Skeletal muscle cell (primary cell): ENCODE measurements at regions not wholly inside any gene's neighbourhood (a gene's known extent, or its start where the extent isn't known, plus 50 kb on each side); places are given as distances from the start of the nearest gene placed in this dataset.
"Not testable (repeated sequence)": the region's sequence is repeated elsewhere in the genome, so short reads cannot be mapped to it uniquely, and the experiment has no call there.

ENCODE experiments used
- DNase-seq: peaks from one replicate; pipeline ENCODE4 v3.0.0-alpha.2; 2010; ENCODE audit warnings: low read depth
- H3K4me3 ChIP-seq: 2 replicates; pipeline ENCODE4 v1.5.1; 2011; ENCODE audit warnings: low read depth, mild to moderate bottlenecking, control low read depth, low read length, moderate library complexity

- DNase-seq: no peak
- H3K4me3 ChIP-seq: no peak overlapping the region
These were observed 66.4 kb upstream of the ADGRA1 start for GRCh38 chr10:133021116-133021962.

DNA sequence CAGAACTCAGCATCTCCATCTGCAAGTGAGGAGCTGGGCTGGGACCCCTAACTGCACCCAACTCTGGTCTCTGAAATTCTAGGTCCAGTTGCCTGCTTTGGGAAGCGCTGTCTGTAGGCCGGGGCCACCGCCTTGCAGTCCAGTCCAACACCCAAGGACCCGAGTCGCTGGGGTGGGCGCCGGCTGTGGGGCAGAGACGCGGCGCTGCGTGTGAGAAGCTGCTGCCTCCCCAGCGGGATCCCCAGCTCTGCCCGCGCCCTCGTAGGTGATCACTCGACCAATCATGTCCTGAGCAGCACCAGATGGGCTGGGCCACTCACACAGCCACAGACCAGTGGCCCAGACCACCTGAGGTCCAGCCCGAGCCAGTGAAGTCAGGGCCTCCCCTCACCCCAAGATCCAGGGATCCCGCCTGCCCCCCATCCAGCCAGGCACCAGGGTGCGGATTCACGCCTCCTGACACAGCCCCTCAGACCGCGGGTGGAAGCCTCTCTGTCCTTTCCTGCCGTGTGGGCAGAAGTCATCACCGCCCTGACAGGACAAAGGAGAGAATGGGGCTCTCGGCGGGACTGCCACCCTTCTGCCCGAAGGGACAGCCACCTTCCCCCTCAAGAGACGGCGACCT, 67.4 kb upstream of the ADGRA1 start:
- DNase-seq: no peak
- H3K4me3 ChIP-seq: no peak overlapping the region

DNA sequence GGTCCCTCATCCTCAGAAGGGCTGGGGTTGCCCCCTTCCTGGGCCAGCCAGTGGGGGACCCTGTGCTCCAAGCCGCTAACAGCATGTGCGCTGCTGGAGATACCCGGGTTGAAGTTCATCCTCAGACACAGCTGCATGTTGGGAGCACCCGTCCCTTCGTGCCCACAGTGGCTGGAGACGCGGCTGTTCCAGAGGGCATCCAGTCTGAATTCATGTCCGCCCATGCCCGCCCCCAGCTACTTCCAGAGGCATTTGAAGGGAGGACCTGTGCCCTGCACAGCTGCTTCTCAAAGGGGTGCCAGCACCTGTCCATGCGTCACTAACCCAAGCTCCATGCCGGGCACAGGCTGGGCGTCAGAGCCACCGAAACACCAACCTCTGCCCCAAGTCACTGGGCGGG, 68.1 kb upstream of the ADGRA1 start:
- DNase-seq: no peak

DNA sequence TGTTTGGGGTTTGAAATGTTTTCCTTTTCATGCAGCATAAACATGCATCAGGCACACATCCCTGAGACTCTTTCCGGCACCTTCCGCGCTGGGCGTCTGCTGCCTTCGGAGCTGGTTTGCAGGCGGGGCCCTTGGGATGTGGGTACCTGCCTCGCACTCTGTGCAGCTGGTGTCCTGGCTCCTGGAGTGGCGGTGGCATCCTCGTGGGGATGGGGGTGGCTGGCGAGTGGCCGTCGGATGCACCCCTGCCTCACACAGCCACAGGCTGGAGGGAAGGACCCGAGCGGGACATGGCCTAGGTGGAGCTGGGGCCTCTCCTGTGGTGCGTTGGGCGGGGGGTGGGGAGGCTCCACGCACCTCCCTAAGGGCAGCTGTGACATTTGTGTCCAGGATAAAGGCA, 68.5 kb upstream of the ADGRA1 start:
- DNase-seq: no peak
- H3K4me3 ChIP-seq: no peak overlapping the region

More for the DNA sequence above, 68.1 kb upstream of the ADGRA1 start:
- no peak overlapping the region for H3K4me3 ChIP-seq

- DNase-seq: no peak
- no peak overlapping the region for H3K4me3 ChIP-seq
These were observed 69.2 kb upstream of the ADGRA1 start for GRCh38 chr10:133018491-133018890.

- no peak overlapping the region for H3K4me3 ChIP-seq
- no peak for DNase-seq
These were observed 70.5 kb upstream of the ADGRA1 start for GRCh38 chr10:133017203-133017601.

DNA sequence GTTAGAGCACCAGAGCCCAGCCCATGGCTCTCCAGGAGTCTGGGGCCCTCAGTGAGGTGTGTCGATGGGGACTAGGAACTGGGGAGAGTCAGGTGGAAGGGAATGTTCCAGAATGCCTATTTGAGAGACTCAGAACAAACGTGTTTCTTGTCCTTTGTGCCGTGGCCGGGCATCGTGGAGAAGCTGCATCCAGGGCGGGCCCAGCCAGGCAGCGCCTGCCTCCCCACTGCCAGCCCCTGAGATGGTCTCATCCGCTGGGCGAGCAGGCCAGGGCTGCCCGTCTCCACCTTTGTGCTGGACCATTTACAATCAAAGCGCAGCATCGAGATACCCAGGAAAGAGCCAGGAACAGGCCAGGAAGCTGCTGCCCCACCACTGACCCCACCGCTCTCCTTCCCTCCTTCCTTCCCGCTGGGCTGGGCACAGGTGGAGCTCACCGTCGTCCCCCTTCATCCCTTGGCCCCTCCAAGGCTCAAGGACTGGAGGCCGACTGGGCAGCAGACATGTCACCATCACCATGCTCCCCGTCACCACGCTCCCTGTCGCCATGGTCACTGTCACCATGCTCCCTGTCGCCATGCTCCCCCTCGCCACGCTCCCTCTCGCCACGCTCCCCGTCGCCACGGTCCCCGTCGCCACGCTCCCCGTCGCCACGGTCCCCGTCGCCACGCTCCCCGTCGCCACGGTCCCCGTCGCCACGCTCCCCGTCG, 71.1 kb upstream of the ADGRA1 start:
- no peak overlapping the region for H3K4me3 ChIP-seq
- DNase-seq: no peak

DNA sequence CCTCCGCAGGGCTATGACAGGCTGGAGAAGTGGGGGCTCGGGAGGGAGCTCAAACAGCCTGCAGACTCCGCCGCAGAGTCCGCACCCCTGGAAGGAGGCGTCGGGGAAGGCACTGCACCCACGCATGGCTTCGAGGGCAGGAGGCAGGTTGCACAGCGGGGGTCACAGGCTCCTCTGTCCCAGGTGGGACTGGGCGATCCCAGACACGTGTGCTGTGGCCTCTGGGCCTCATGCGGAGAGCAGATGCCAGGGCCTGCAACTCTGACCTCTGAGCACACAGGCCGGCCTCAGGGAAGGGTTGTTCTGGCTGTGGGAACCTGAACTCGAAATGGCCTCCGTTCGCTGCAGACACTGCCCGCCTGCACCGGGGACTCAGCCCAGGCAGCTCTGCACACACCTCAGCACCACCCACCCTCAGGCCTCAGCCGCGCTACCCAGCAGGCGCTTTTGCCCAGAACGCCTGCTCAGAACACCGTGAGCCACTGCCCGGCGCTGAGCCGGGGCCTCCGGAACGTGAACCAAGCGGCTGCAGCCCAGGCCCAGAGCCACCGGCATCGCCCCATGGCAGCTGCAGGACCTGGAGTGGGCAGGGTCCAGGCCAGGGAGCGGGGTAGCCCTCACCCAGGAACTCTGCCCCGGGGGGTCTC, 71.8 kb upstream of the ADGRA1 start:
- H3K4me3 ChIP-seq: no peak overlapping the region

GRCh38 chr10:133015321-133015720, 72.4 kb upstream of the ADGRA1 start:
- H3K4me3 ChIP-seq: no peak overlapping the region
- DNase-seq: no peak

More for the DNA sequence above, 71.8 kb upstream of the ADGRA1 start:
- DNase-seq: no peak

DNA sequence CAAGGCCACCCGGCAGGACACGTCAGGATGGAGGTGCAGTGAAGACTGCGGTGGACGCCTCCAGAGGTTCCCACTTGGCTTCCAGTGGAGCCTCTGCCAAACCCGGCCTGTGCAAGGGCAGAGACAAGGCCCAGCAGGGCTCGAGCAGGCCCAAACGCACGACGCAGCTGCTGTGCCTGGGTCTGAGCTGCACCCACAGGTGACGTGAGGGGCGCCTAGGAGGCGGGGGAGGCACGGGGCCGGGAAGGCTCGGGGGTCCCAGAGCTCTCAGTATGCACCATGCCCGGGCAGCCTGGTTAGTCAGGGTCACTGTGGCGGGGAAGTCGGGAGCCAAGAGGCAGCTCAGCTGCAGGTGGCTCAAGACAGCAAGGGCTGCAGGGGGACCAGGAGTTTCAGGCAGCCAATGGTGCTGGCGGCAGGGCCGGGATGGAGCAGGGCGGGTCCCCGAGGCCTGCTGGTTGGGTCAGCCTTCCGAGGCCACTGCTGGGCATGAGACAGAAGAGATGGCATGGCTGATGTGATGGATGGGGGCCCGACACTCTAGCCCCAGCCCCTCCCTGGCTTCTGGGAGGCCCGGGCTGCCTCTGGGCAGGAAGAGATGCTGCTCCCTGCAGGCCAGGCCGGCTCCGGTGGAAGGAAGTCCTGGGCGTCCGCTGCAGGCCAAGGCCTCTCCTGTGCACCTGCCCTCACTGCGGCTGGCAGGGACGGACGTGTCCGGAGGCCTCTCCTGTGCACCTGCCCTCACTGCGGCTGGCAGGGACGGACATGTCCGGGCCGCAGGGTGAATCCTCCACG, 72.2 kb upstream of the CFAP46 start:
- H3K4me3 ChIP-seq: no peak overlapping the region
- no peak for DNase-seq

- no peak overlapping the region for H3K4me3 ChIP-seq
- DNase-seq: no peak
These were observed 71.1 kb upstream of the CFAP46 start for GRCh38 chr10:133013463-133013862.

DNA sequence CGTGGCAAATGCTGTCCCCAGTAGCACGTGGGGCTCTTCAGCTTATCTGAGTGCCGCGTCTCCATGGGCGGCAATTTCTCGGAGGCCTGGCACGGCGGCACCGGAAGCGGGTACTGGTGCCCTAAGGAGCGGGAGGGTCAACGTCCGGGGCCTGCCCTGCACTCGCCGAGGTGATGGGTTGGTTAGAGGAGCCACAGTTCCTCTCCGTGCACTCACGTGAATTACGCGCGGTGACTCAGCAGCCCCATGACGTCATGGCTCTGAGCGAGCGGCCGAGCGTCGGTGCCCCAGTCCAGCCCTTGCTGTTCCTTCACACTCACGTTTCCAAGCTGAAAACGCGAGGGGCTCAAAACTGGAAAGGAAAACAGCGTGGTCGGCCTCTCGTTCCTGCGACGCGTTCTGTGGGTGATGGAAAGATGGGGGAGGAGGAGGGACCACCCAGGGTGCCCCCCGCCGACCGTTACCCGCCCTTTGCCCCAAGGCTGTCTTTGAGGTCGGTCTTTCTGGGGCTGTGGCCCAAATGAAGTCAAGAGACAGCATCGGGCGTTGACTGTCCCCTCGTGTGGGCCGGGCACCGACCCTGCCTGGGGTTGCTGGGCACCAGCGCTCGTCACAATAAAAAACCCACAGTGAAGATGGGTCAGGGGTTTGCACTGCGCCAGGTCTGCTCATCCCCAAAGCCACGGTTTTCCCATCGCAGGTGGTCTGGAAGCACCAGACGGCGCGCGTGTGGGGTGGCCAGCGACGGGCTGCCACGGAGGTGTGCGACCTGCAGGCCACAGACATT, 70.4 kb upstream of the CFAP46 start:
- H3K4me3 ChIP-seq: no peak overlapping the region
- DNase-seq: no peak

DNA sequence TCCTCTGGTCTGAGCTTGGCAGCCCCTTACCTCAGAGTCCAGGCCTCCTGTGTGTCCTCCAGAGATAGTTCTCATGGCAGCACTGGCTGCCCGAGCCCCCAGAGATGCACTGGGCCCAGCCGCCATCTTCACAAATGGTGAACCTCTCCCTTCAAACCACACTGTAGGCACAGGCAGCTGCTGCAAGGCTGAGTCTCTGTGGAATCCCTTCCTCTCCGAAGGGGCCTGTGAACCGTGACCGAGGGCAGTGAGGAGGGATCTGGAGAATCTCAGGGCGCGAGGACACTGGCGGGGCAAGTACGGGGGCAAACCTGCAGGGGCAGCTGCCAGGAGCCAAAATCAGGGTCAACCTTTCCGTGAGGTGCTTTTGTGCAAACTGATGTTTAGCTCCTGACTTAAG, 69.5 kb upstream of the CFAP46 start:
- H3K4me3 ChIP-seq: no peak overlapping the region
- no peak for DNase-seq

- not testable (repeated sequence) for H3K4me3 ChIP-seq, DNase-seq
These were observed 69.0 kb upstream of the CFAP46 start for GRCh38 chr10:133011393-133011792.

GRCh38 chr10:133010843-133011179, 68.4 kb upstream of the CFAP46 start:
- not testable (repeated sequence) for DNase-seq, H3K4me3 ChIP-seq

DNA sequence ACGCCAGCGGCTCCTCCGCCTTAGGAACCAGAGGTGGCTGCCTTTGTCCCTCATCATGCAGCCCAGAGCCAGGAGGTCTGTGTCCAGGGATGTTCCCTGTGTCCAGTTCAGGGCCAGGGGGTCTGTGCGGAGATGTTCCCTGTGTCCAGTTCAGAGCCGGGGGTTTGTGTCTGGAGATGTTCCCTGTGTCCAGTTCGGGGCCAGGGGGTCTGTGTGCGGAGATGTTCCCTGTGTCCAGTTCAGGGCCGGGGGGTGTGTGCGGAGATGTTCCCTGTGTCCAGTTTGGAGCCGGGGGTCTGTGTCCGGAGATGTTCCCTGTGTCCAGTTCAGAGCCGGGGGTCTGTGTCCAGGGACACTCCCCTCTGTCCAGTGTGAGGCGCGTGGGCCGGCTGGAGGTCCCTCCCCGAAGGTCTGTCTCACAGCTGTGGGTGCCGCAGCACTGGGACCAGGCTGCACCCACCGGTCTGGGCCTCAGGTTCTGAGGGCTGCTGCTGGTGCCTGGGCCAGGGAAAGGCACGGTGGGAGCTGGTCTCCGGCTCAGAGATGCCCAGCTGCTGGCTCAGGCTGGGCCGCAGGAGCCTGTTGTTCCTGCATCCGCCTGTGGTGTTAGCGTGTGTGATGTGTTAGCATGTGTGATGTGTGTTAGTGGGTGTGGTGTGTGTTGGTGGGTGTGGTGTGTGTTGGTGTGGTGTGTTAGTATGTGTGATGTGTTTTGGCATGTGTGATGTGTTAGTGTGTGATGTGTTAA, 67.9 kb upstream of the CFAP46 start:
- no peak overlapping the region for H3K4me3 ChIP-seq
- no peak for DNase-seq

- DNase-seq: no peak
- H3K4me3 ChIP-seq: no peak overlapping the region
These were observed 67.0 kb upstream of the CFAP46 start for GRCh38 chr10:133009218-133009950.
